Caco-2 (cell line): ENCODE measurements at regions not wholly inside any gene's neighbourhood (a gene's known extent, or its start where the extent isn't known, plus 50 kb on each side); places are given as distances from the start of the nearest gene placed in this dataset.

ENCODE experiments used
- BruUV-seq: library from RNA; stranded (reverse); fragments of 400-500 nt; replicated peaks from 2 replicates; lab custom pipeline; 2021; lab: Mats Ljungman, UMichigan
- CTCF ChIA-PET: fragments of 300-600 bp; sonication (Branson Sonifier 250); formaldehyde crosslinking; loops from one replicate; lab custom pipeline; 2022; ENCODE audit warnings: antibody characterized with exemption; lab: Charles Lee
- POLR2A ChIA-PET: fragments of 300-600 bp; sonication (Branson Sonifier 250); formaldehyde crosslinking; loops from one replicate; lab custom pipeline; 2022; ENCODE audit warnings: antibody characterized with exemption; lab: Charles Lee
- DNase-seq, 2 experiments: peaks; one replicate each; pipeline versions ENCODE4 v3.0.0 to v3.0.0-alpha.2; 2020 to 2022
- H3K27me3 ChIP-seq: replicated peaks from 2 replicates; pipeline ENCODE4 v1.6.0; 2011; ENCODE audit warnings: low read length; ENCODE audit not compliant: control insufficient read depth, insufficient read depth
- H3K36me3 ChIP-seq: 2 replicates; pipeline ENCODE4 v1.5.1; 2011; ENCODE audit warnings: low read length; ENCODE audit not compliant: control insufficient read depth, insufficient read depth
- H3K4me1 ChIP-seq: fragments of 250-450 bp; sonication (Bioruptor Pico); 2 replicates; pipeline ENCODE4 v1.5.1; 2020; ENCODE audit warnings: mild to moderate bottlenecking
- H3K4me3 ChIP-seq: 2 replicates; pipeline ENCODE4 v1.5.1; 2011; ENCODE audit warnings: low read depth, mild to moderate bottlenecking, control low read depth, low read length
- H3K9me3 ChIP-seq: fragments of 250-450 bp; sonication (Bioruptor Pico); 2 replicates; pipeline ENCODE4 v1.5.1; 2020; ENCODE audit warnings: mild to moderate bottlenecking, moderate library complexity
- H3K27ac Mint-ChIP-seq: one replicate; pipeline ENCODE4 v1.8.0; 2022; ENCODE audit warnings: mixed read lengths; ENCODE audit not compliant: unreplicated experiment
- H3K27me3 Mint-ChIP-seq: one replicate; pipeline ENCODE4 v1.8.0; 2022; ENCODE audit warnings: mixed read lengths; ENCODE audit not compliant: insufficient read depth, unreplicated experiment
- H3K36me3 Mint-ChIP-seq: one replicate; pipeline ENCODE4 v1.8.0; 2022; ENCODE audit warnings: mild to moderate bottlenecking, mixed read lengths; ENCODE audit not compliant: insufficient read depth, unreplicated experiment
- H3K4me1 Mint-ChIP-seq: one replicate; pipeline ENCODE4 v1.8.0; 2022; ENCODE audit warnings: low read depth, mixed read lengths; ENCODE audit not compliant: unreplicated experiment
- H3K4me3 Mint-ChIP-seq: one replicate; pipeline ENCODE4 v1.8.0; 2022; ENCODE audit warnings: mild to moderate bottlenecking, moderate library complexity, mixed read lengths; ENCODE audit not compliant: unreplicated experiment
- H3K9me3 Mint-ChIP-seq: one replicate; pipeline ENCODE4 v1.8.0; 2022; ENCODE audit warnings: mixed read lengths; ENCODE audit not compliant: unreplicated experiment
- CTCF ChIP-seq, 2 experiments: fragments of 200-600 bp in 1 of 2; IDR thresholded peaks; 1 replicate in 1 of 2; 2 replicates in 1 of 2; pipeline versions ENCODE4 v1.5.1 to v1.8.0; 2011 to 2022; ENCODE audit warnings: antibody characterized with exemption in 1 of 2, control low read depth in 1 of 2, inconsistent platforms in 1 of 2, low read depth in 1 of 2, low read length in 1 of 2, mild to moderate bottlenecking in 1 of 2, moderate library complexity in 1 of 2; ENCODE audit not compliant: insufficient read depth in 1 of 2, severe bottlenecking in 1 of 2, unreplicated experiment in 1 of 2
- intact Hi-C: fragments of 100-400 bp; cut with micrococcal nuclease; formaldehyde crosslinking; loops from one replicate; pipeline ENCODE4 v1.10.0; 2022; ENCODE audit not compliant: unreplicated experiment

GRCh38 chr10:128881086-128881485 lies 586.0 kb upstream of the MGMT start:
- peaks cover 19% of the 10 kb centered on the region for H3K27me3 Mint-ChIP-seq
- CTCF ChIA-PET: no interaction called here
- no TSS peak for BruUV-seq
- H3K4me1 ChIP-seq: no peaks in the 10 kb centered on the region
- H3K4me1 Mint-ChIP-seq: no peaks in the 10 kb centered on the region
- TF ChIP-seq CTCF (IDR thresholded peaks at IDR 0.05; ENCODE audit: insufficient read depth in 1 of 2, low read depth in 1 of 2, low read length in 1 of 2, severe bottlenecking in 1 of 2, unreplicated experiment in 1 of 2): no peak
- H3K4me3 Mint-ChIP-seq: no peak overlapping the region
- no peaks in the 10 kb centered on the region for H3K36me3 ChIP-seq
- POLR2A ChIA-PET: no interaction called here
- no peaks in the 10 kb centered on the region for H3K36me3 Mint-ChIP-seq
- intact Hi-C loops: no loop called here
- H3K27me3 ChIP-seq: no peaks in the 10 kb centered on the region; the same call in 1 of the 2 replicates
- no peaks in the 10 kb centered on the region for H3K9me3 ChIP-seq
- no peak overlapping the region for H3K27ac Mint-ChIP-seq
- H3K9me3 Mint-ChIP-seq: no peaks in the 10 kb centered on the region
- H3K4me3 ChIP-seq: no peak overlapping the region
- DNase-seq: no peak

GRCh38 chr10:128883231-128884032 lies 583.6 kb upstream of the MGMT start:
- intact Hi-C loops: no loop called here
- H3K4me3 Mint-ChIP-seq: no peak overlapping the region
- no peak overlapping the region for H3K27ac Mint-ChIP-seq
- Histone ChIP-seq H3K9me3 (no peaks in the 10 kb centered on the region), H3K4me1 (no peaks in the 10 kb centered on the region), H3K36me3 (no peaks in the 10 kb centered on the region), H3K4me3 (no peak overlapping the region), H3K27me3 (no peaks in the 10 kb centered on the region; the same call in 1 of the 2 replicates)
- H3K9me3 Mint-ChIP-seq: no peaks in the 10 kb centered on the region
- no peaks in the 10 kb centered on the region for H3K36me3 Mint-ChIP-seq
- peaks cover 17% of the 10 kb centered on the region for H3K27me3 Mint-ChIP-seq
- POLR2A ChIA-PET: no interaction called here
- H3K4me1 Mint-ChIP-seq: no peaks in the 10 kb centered on the region
- BruUV-seq: no TSS peak
- CTCF ChIA-PET: no interaction called here
- no peak for DNase-seq
- TF ChIP-seq CTCF (IDR thresholded peaks at IDR 0.05; ENCODE audit: insufficient read depth in 1 of 2, low read depth in 1 of 2, low read length in 1 of 2, severe bottlenecking in 1 of 2, unreplicated experiment in 1 of 2): no peak

GRCh38 chr10:128884033-128884425 lies 583.0 kb upstream of the MGMT start:
- Mint-ChIP-seq H3K36me3 (no peaks in the 10 kb centered on the region), H3K27me3 (peaks cover 14% of the 10 kb centered on the region), H3K4me3 (no peak overlapping the region), H3K9me3 (no peaks in the 10 kb centered on the region), H3K4me1 (no peaks in the 10 kb centered on the region), H3K27ac (no peak overlapping the region)
- H3K36me3 ChIP-seq: no peaks in the 10 kb centered on the region
- H3K9me3 ChIP-seq: no peaks in the 10 kb centered on the region
- H3K27me3 ChIP-seq: no peaks in the 10 kb centered on the region; the same call in 1 of the 2 replicates
- H3K4me1 ChIP-seq: no peaks in the 10 kb centered on the region
- ChIA-PET CTCF (no interaction called here), POLR2A (no interaction called here)
- intact Hi-C loops: no loop called here
- BruUV-seq: no TSS peak
- no peak overlapping the region for H3K4me3 ChIP-seq
- DNase-seq: no peak
- no peak for TF ChIP-seq CTCF (IDR thresholded peaks at IDR 0.05; ENCODE audit: insufficient read depth in 1 of 2, low read depth in 1 of 2, low read length in 1 of 2, severe bottlenecking in 1 of 2, unreplicated experiment in 1 of 2)
